WTC11 (cell line): ENCODE measurements at regions not wholly inside any gene's neighbourhood (a gene's known extent, or its start where the extent isn't known, plus 50 kb on each side); places are given as distances from the start of the nearest gene placed in this dataset.

Source experiments
- ATAC-seq: fragments of 200-7000 bp; cut with Tn5 transposase; 2 replicates; pipeline ENCODE4 v1.10.0; 2021; ENCODE audit warnings: mild to moderate bottlenecking, moderate library complexity
- CTCF ChIA-PET: fragments of 300-600 bp; sonication (Branson Sonifier 250); formaldehyde crosslinking; loops from one replicate; lab custom pipeline; 2021; ENCODE audit warnings: antibody characterized with exemption; lab: Charles Lee
- POLR2A ChIA-PET: fragments of 350-600 bp; sonication (Branson Sonifier 250); formaldehyde crosslinking; loops from one replicate; lab custom pipeline; 2021; ENCODE audit warnings: antibody characterized with exemption; lab: Charles Lee
- DNase-seq: peaks from one replicate; pipeline ENCODE4 v3.0.0; 2021; ENCODE audit warnings: low spot score
- H3K27ac Mint-ChIP-seq: 2 replicates; pipeline ENCODE4 v1.8.0; 2021; ENCODE audit warnings: mixed read lengths
- H3K27me3 Mint-ChIP-seq: 2 replicates; pipeline ENCODE4 v1.8.0; 2021; ENCODE audit warnings: low read depth, mild to moderate bottlenecking, moderate library complexity, mixed read lengths
- H3K36me3 Mint-ChIP-seq: 2 replicates; pipeline ENCODE4 v1.8.0; 2021; ENCODE audit warnings: mixed read lengths
- H3K4me1 Mint-ChIP-seq: 2 replicates; pipeline ENCODE4 v1.8.0; 2022; ENCODE audit warnings: mixed read lengths
- H3K4me3 Mint-ChIP-seq: 2 replicates; pipeline ENCODE4 v1.8.0; 2021; ENCODE audit warnings: mild to moderate bottlenecking, moderate library complexity, mixed read lengths
- H3K9me3 Mint-ChIP-seq: 2 replicates; pipeline ENCODE4 v1.8.0; 2021; ENCODE audit warnings: mixed read lengths
- ATF2 ChIP-seq: sonication (generic); formaldehyde crosslinking; IDR thresholded peaks from 2 replicates; pipeline ENCODE4 v1.8.1; 2022; ENCODE audit warnings: low read depth, missing genetic modification reagents, borderline replicate concordance
- ATF3 ChIP-seq: sonication (generic); formaldehyde crosslinking; conservative IDR thresholded peaks from 2 replicates; pipeline ENCODE4 v1.8.1; 2022; ENCODE audit warnings: mild to moderate bottlenecking, missing genetic modification reagents
- E2F4 ChIP-seq: sonication (generic); formaldehyde crosslinking; IDR thresholded peaks from 2 replicates; pipeline ENCODE4 v1.8.1; 2022; ENCODE audit warnings: low read depth, mild to moderate bottlenecking, moderate library complexity, missing genetic modification reagents, borderline replicate concordance
- E2F5 ChIP-seq: sonication (generic); formaldehyde crosslinking; IDR thresholded peaks from 2 replicates; pipeline ENCODE4 v1.8.1; 2022; ENCODE audit warnings: mild to moderate bottlenecking, moderate library complexity, missing genetic modification reagents
- EMX1 ChIP-seq: fragments of 250-450 bp; sonication (Bioruptor Pico); IDR thresholded peaks from 2 replicates; pipeline ENCODE4 v1.8.0; 2021; ENCODE audit warnings: mild to moderate bottlenecking
- ERG ChIP-seq: fragments of 250-450 bp; sonication (Bioruptor Pico); IDR thresholded peaks from 2 replicates; pipeline ENCODE4 v1.8.0; 2021; ENCODE audit warnings: mild to moderate bottlenecking
- GABPB1 ChIP-seq: sonication (generic); formaldehyde crosslinking; IDR thresholded peaks from 2 replicates; pipeline ENCODE4 v1.8.1; 2023; ENCODE audit warnings: mild to moderate bottlenecking, missing genetic modification reagents
- GRHL2 ChIP-seq: fragments of 250-450 bp; sonication (Bioruptor Pico); IDR thresholded peaks from 2 replicates; pipeline ENCODE4 v1.8.0; 2022; ENCODE audit warnings: mild to moderate bottlenecking, moderate library complexity; ENCODE audit not compliant: insufficient replicate concordance, severe bottlenecking
- IRF1 ChIP-seq: sonication (generic); formaldehyde crosslinking; IDR thresholded peaks from 2 replicates; pipeline ENCODE4 v1.8.0; 2023; ENCODE audit warnings: missing genetic modification reagents
- IRF2 ChIP-seq: sonication (generic); formaldehyde crosslinking; IDR thresholded peaks from 2 replicates; pipeline ENCODE4 v1.8.0; 2022; ENCODE audit warnings: low read depth, missing genetic modification reagents, borderline replicate concordance
- JUN ChIP-seq: sonication (generic); formaldehyde crosslinking; IDR thresholded peaks from 2 replicates; pipeline ENCODE4 v1.8.0; 2023; ENCODE audit warnings: mild to moderate bottlenecking, missing genetic modification reagents
- MAX ChIP-seq: sonication (generic); formaldehyde crosslinking; IDR thresholded peaks from 2 replicates; pipeline ENCODE4 v1.8.0; 2022; ENCODE audit warnings: mild to moderate bottlenecking, missing genetic modification reagents
- PRDM15 ChIP-seq: sonication (generic); formaldehyde crosslinking; IDR thresholded peaks from 2 replicates; pipeline ENCODE4 v1.8.0; 2022; ENCODE audit warnings: missing genetic modification reagents
- RELA ChIP-seq: sonication (generic); formaldehyde crosslinking; IDR thresholded peaks from 2 replicates; pipeline ENCODE4 v1.8.1; 2022; ENCODE audit warnings: missing genetic modification reagents, mild to moderate bottlenecking, borderline replicate concordance
- SOX15 ChIP-seq: fragments of 250-450 bp; sonication (Bioruptor Pico); IDR thresholded peaks from 2 replicates; pipeline ENCODE4 v1.9.0; 2021; ENCODE audit warnings: mild to moderate bottlenecking
- SP1 ChIP-seq: sonication (generic); formaldehyde crosslinking; conservative IDR thresholded peaks from 2 replicates; pipeline ENCODE4 v1.8.1; 2022; ENCODE audit warnings: missing genetic modification reagents
- TCF7 ChIP-seq: sonication (generic); formaldehyde crosslinking; IDR thresholded peaks from 2 replicates; pipeline ENCODE4 v1.8.0; 2022; ENCODE audit warnings: mild to moderate bottlenecking, low read depth, missing genetic modification reagents, moderate library complexity
- USF1 ChIP-seq: sonication (generic); formaldehyde crosslinking; IDR thresholded peaks from 2 replicates; pipeline ENCODE4 v1.8.0; 2022; ENCODE audit warnings: mild to moderate bottlenecking, missing genetic modification reagents
- ZNF121 ChIP-seq: sonication (generic); formaldehyde crosslinking; IDR thresholded peaks from 2 replicates; pipeline ENCODE4 v1.8.0; 2023; ENCODE audit warnings: missing genetic modification reagents
- ZNF232 ChIP-seq: sonication (generic); formaldehyde crosslinking; IDR thresholded peaks from 2 replicates; pipeline ENCODE4 v1.8.0; 2022; ENCODE audit warnings: mild to moderate bottlenecking, missing genetic modification reagents
- ZNF263 ChIP-seq: sonication (generic); formaldehyde crosslinking; IDR thresholded peaks from 2 replicates; pipeline ENCODE4 v1.8.1; 2022; ENCODE audit warnings: low read depth, mild to moderate bottlenecking, moderate library complexity, missing genetic modification reagents
- ZNF512 ChIP-seq: sonication (generic); formaldehyde crosslinking; IDR thresholded peaks from 2 replicates; pipeline ENCODE4 v1.8.1; 2022; ENCODE audit warnings: missing genetic modification reagents, borderline replicate concordance

GRCh38 chr4:103853146-103853545 is 133.4 kb upstream of the TACR3 start (continued):
- TF ChIP-seq GRHL2 (CRISPR knock-in tag) (no peak), ERG (no peak), PRDM15 (no peak), USF1 (no peak)
- TF ChIP-seq, all 79 proteins: peak for 0

- Mint-ChIP-seq H3K36me3 (peaks cover 33% of the 10 kb centered on the region), H3K4me1 (no peaks in the 10 kb centered on the region), H3K27me3 (no peaks in the 10 kb centered on the region), H3K9me3 (peaks cover 42% of the 10 kb centered on the region)
- DNase-seq, result no peak
- POLR2A ChIA-PET, result no interaction called here
- ATAC-seq, result no peak
- CTCF ChIA-PET, result no interaction called here
- TF ChIP-seq ZNF232 (CRISPR knock-in tag) (no peak), ZNF512 (no peak), IRF1 (no peak)
- TF ChIP-seq, all 79 proteins: peak for 0
- no peak overlapping the region for H3K27ac Mint-ChIP-seq
- no peak overlapping the region for H3K4me3 Mint-ChIP-seq
Observed at GRCh38 chr4:103845075-103845474, 125.3 kb upstream of the TACR3 start.

GRCh38 chr4:103842637-103843239 is 123.0 kb upstream of the TACR3 start:
- Mint-ChIP-seq H3K27me3 (no peaks in the 10 kb centered on the region), H3K4me1 (no peaks in the 10 kb centered on the region), H3K4me3 (no peak overlapping the region), H3K36me3 (peaks cover 13% of the 10 kb centered on the region), H3K27ac (no peak overlapping the region), H3K9me3 (peaks cover 23% of the 10 kb centered on the region)
- no peak for ATAC-seq
- no peak for DNase-seq
- CTCF ChIA-PET, result no interaction called here
- POLR2A ChIA-PET, result no interaction called here
- TF ChIP-seq E2F4 (CRISPR knock-in tag) (no peak), E2F5 (CRISPR knock-in tag) (no peak), RELA (CRISPR knock-in tag) (no peak), SP1 (no peak), ATF3 (no peak), JUN (CRISPR knock-in tag) (no peak), MAX (CRISPR knock-in tag) (no peak), ATF2 (no peak), EMX1 (CRISPR knock-in tag) (no peak), ZNF263 (CRISPR knock-in tag) (no peak), ZNF121 (CRISPR knock-in tag) (no peak), SOX15 (CRISPR knock-in tag) (no peak), IRF2 (CRISPR knock-in tag) (no peak), GABPB1 (CRISPR knock-in tag) (no peak), TCF7 (CRISPR knock-in tag) (no peak)
